ENCODE measurements at regions not wholly inside any gene's neighbourhood (a gene's known extent, or its start where the extent isn't known, plus 50 kb on each side); places are given as distances from the start of the nearest gene placed in this dataset.
A peak's percentile ranks its signal among the peaks of the same experiment; 100 is the strongest.

GRCh38 chr6:51462896-51463295 is 624.5 kb downstream of the PKHD1 start:
- H3K4me3 ChIP-seq (ENCODE audit: low read length in 3 of 3) = no peak overlapping the region
- intact Hi-C loops (cut with DNase I) = no loop called here
- no peak overlapping the region for H3K27ac ChIP-seq (ENCODE audit: low read depth in 2 of 2, low read length in 2 of 2)
- no peaks in the 10 kb centered on the region for H3K4me1 ChIP-seq (ENCODE audit: control insufficient read depth in 2 of 3, insufficient read depth in 2 of 3, low read depth in 1 of 3, low read length in 3 of 3)
- no peaks in the 10 kb centered on the region for H3K9me3 ChIP-seq (ENCODE audit: control insufficient read depth in 2 of 3, insufficient read depth in 1 of 3, low read length in 3 of 3)
- no peak overlapping the region for H3K9ac ChIP-seq (ENCODE audit: low read length in 3 of 3)
- no peaks in the 10 kb centered on the region for H3K36me3 ChIP-seq (ENCODE audit: control insufficient read depth in 2 of 3, insufficient read depth in 3 of 3, low read length in 3 of 3)
- no peak for TF ChIP-seq CTCF (IDR thresholded peaks at IDR 0.05; ENCODE audit: borderline replicate concordance, extremely low read depth, insufficient read depth)
- DNase-seq = no peak
- FAIRE-seq = no peak
- H3K27me3 ChIP-seq (ENCODE audit: control insufficient read depth, insufficient read depth, low read length) = no peaks in the 10 kb centered on the region

DNA sequence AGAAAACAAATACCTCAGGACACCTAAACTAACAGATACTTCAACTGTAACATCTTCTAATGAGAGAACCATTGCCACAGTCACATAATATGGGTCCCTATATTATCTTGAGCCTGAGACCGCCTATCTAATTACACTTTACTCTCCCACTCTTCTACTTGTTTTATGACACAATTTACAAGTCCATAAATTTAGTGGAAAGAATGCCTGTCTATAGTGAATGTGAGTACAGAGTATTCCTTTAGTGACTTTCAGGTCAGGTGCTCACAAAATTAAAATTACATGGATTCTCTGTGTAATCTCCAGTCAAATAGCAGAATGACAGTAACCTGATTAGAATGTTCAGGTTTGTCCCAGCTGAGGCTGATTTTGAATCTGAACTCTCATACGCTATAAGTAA is 624.1 kb downstream of the PKHD1 start:
- FAIRE-seq = no peak
- no peak overlapping the region for H3K27ac ChIP-seq (ENCODE audit: low read depth in 2 of 2, low read length in 2 of 2)
- peak in 2 of 5 donors; percentile 82 for DNase-seq

DNA sequence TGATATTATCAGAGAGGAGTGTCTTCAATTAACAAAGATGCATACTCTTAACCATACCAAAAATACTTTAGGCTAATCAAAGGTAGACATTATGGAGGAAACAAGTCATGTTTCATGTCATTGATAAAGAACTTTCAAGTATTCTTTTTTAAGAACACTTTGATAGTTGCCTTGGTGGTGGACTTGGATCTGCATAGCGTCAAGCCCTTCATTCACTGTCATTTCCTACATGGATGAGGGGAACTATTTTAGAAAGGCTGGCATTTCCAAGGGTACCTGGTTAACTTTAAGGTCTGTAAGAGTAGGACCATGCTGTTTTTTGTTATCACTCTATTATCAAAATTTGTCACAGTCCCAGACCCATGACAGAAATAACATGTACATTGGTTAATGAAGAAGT is 622.5 kb downstream of the PKHD1 start:
- no peak overlapping the region for H3K4me3 ChIP-seq (ENCODE audit: low read length in 3 of 3)
- no peak for DNase-seq
- H3K36me3 ChIP-seq (ENCODE audit: control insufficient read depth in 2 of 3, insufficient read depth in 3 of 3, low read length in 3 of 3) = no peaks in the 10 kb centered on the region
- intact Hi-C loops (cut with DNase I) = no loop called here
- TF ChIP-seq CTCF (IDR thresholded peaks at IDR 0.05; ENCODE audit: borderline replicate concordance, extremely low read depth, insufficient read depth) = no peak
- no peak for FAIRE-seq
- H3K9me3 ChIP-seq (ENCODE audit: control insufficient read depth in 2 of 3, insufficient read depth in 1 of 3, low read length in 3 of 3) = no peaks in the 10 kb centered on the region
- no peak overlapping the region for H3K27ac ChIP-seq (ENCODE audit: low read depth in 2 of 2, low read length in 2 of 2)
- H3K9ac ChIP-seq (ENCODE audit: low read length in 3 of 3) = no peak overlapping the region
- no peaks in the 10 kb centered on the region for H3K4me1 ChIP-seq (ENCODE audit: control insufficient read depth in 2 of 3, insufficient read depth in 2 of 3, low read depth in 1 of 3, low read length in 3 of 3)
- H3K27me3 ChIP-seq (ENCODE audit: control insufficient read depth, insufficient read depth, low read length) = no peaks in the 10 kb centered on the region

More for the DNA sequence above, 624.1 kb downstream of the PKHD1 start:
- no peak for TF ChIP-seq CTCF (IDR thresholded peaks at IDR 0.05; ENCODE audit: borderline replicate concordance, extremely low read depth, insufficient read depth)
- H3K27me3 ChIP-seq (ENCODE audit: control insufficient read depth, insufficient read depth, low read length) = no peaks in the 10 kb centered on the region
- H3K36me3 ChIP-seq (ENCODE audit: control insufficient read depth in 2 of 3, insufficient read depth in 3 of 3, low read length in 3 of 3) = no peaks in the 10 kb centered on the region
- intact Hi-C loops (cut with DNase I) = no loop called here
- H3K9me3 ChIP-seq (ENCODE audit: control insufficient read depth in 2 of 3, insufficient read depth in 1 of 3, low read length in 3 of 3) = no peaks in the 10 kb centered on the region
- H3K4me1 ChIP-seq (ENCODE audit: control insufficient read depth in 2 of 3, insufficient read depth in 2 of 3, low read depth in 1 of 3, low read length in 3 of 3) = no peaks in the 10 kb centered on the region
- no peak overlapping the region for H3K4me3 ChIP-seq (ENCODE audit: low read length in 3 of 3)
- no peak overlapping the region for H3K9ac ChIP-seq (ENCODE audit: low read length in 3 of 3)

DNA sequence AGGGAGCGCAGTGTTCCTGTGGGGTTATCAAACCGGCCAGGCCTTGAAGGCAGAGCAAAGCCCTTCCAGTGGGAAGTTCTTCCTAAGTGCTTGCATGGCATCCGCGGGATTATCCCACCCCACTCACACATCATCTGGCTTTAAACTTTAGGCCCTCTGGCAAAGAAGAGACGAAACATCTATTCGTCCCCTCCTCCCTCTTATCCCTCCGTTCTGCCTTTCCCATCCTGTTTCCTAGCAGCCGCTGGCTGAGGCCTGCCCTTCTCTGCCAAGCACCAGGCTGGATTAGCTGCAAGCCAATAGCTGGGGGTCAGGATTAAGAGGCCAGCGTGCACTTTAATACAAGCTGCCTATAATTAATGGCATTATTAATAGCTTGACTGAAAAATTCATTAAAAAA is 621.0 kb downstream of the PKHD1 start:
- no peaks in the 10 kb centered on the region for H3K36me3 ChIP-seq (ENCODE audit: control insufficient read depth in 2 of 3, insufficient read depth in 3 of 3, low read length in 3 of 3)
- no peak for TF ChIP-seq CTCF (IDR thresholded peaks at IDR 0.05; ENCODE audit: borderline replicate concordance, extremely low read depth, insufficient read depth)
- no peaks in the 10 kb centered on the region for H3K4me1 ChIP-seq (ENCODE audit: control insufficient read depth in 2 of 3, insufficient read depth in 2 of 3, low read depth in 1 of 3, low read length in 3 of 3)
- no peak overlapping the region for H3K27ac ChIP-seq (ENCODE audit: low read depth in 2 of 2, low read length in 2 of 2)
- H3K9ac ChIP-seq (ENCODE audit: low read length in 3 of 3) = no peak overlapping the region
- DNase-seq = no peak
- H3K4me3 ChIP-seq (ENCODE audit: low read length in 3 of 3) = no peak overlapping the region
- H3K9me3 ChIP-seq (ENCODE audit: control insufficient read depth in 2 of 3, insufficient read depth in 1 of 3, low read length in 3 of 3) = no peaks in the 10 kb centered on the region
- H3K27me3 ChIP-seq (ENCODE audit: control insufficient read depth, insufficient read depth, low read length) = no peaks in the 10 kb centered on the region
- intact Hi-C loops (cut with DNase I) = no loop called here
- FAIRE-seq = no peak

Data from kidney (tissue), 13 donors.